ENCODE measurements at regions not wholly inside any gene's neighbourhood (a gene's known extent, or its start where the extent isn't known, plus 50 kb on each side); places are given as distances from the start of the nearest gene placed in this dataset.

DNA sequence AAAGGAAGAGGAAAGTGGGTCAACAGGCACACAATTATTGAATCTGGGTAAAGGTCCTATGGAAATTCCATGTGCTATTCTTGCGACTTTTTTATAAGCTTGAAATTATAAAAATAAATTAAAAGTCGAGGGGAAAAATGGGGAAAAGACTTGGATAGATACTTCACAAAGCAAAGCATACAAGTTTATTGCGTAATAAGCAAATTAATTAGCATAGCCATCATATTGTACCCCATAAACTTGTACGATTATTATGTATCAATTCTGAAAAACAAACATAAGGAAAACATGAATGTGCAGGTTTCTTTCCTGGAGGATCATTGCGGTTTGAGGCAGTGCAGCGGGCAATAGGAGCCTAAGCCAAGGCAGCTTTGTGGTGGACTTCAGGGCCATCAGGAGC lies 351.6 kb upstream of the NOX3 start:
- TF ChIP-seq, protein P1, sequence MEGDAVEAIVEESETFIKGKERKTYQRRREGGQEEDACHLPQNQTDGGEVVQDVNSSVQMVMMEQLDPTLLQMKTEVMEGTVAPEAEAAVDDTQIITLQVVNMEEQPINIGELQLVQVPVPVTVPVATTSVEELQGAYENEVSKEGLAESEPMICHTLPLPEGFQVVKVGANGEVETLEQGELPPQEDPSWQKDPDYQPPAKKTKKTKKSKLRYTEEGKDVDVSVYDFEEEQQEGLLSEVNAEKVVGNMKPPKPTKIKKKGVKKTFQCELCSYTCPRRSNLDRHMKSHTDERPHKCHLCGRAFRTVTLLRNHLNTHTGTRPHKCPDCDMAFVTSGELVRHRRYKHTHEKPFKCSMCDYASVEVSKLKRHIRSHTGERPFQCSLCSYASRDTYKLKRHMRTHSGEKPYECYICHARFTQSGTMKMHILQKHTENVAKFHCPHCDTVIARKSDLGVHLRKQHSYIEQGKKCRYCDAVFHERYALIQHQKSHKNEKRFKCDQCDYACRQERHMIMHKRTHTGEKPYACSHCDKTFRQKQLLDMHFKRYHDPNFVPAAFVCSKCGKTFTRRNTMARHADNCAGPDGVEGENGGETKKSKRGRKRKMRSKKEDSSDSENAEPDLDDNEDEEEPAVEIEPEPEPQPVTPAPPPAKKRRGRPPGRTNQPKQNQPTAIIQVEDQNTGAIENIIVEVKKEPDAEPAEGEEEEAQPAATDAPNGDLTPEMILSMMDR (IDR thresholded peaks at IDR 0.05), result no peak
- TF ChIP-seq POLR2A (IDR thresholded peaks at IDR 0.05), result no peak
